GM23338 (cell line): ENCODE measurements at regions not wholly inside any gene's neighbourhood (a gene's known extent, or its start where the extent isn't known, plus 50 kb on each side); places are given as distances from the start of the nearest gene placed in this dataset.
A peak's percentile ranks its signal among the peaks of the same experiment; 100 is the strongest.

Experiments
- ATAC-seq: fragments of 200-7000 bp; cut with Tn5 transposase; 3 replicates; pipeline ENCODE4 v1.9.1; 2020
- DNase-seq: peaks from one replicate; pipeline ENCODE4 v3.0.0-alpha.2; 2015; ENCODE audit warnings: low spot score
- H2AFZ ChIP-seq: fragments of 200-600 bp; sonication (generic); 2 replicates; pipeline ENCODE4 v1.8.0; 2016; ENCODE audit warnings: antibody characterized with exemption, mild to moderate bottlenecking, moderate library complexity
- H3F3A ChIP-seq: fragments of 200-600 bp; sonication (generic); replicated peaks from 2 replicates; pipeline ENCODE4 v1.8.0; 2017; ENCODE audit warnings: antibody characterized with exemption, mixed run types, low read depth
- H3K27ac ChIP-seq: fragments of 200-600 bp; sonication (generic); 2 replicates; pipeline ENCODE4 v1.6.1; 2016; ENCODE audit warnings: low read depth
- H3K27me3 ChIP-seq: fragments of 200-600 bp; sonication (generic); 2 replicates; pipeline ENCODE4 v1.8.0; 2016; ENCODE audit warnings: mild to moderate bottlenecking, mixed run types, moderate library complexity; ENCODE audit not compliant: insufficient read depth
- H3K36me3 ChIP-seq: fragments of 200-600 bp; sonication (generic); 2 replicates; pipeline ENCODE4 v1.8.0; 2016; ENCODE audit warnings: mild to moderate bottlenecking; ENCODE audit not compliant: insufficient read depth
- H3K4me1 ChIP-seq: fragments of 200-600 bp; sonication (generic); 2 replicates; pipeline ENCODE4 v1.8.0; 2016; ENCODE audit warnings: mild to moderate bottlenecking, moderate library complexity; ENCODE audit not compliant: insufficient read depth
- H3K4me2 ChIP-seq: fragments of 200-600 bp; sonication (generic); 2 replicates; pipeline ENCODE4 v1.7.1; 2017; ENCODE audit warnings: mixed run types
- H3K4me3 ChIP-seq: fragments of 200-600 bp; sonication (generic); 2 replicates; pipeline ENCODE4 v1.6.1; 2016; ENCODE audit warnings: mixed run types
- H3K79me2 ChIP-seq: fragments of 200-600 bp; sonication (generic); replicated peaks from 2 replicates; pipeline ENCODE4 v1.8.0; 2017; ENCODE audit warnings: mild to moderate bottlenecking; ENCODE audit not compliant: insufficient read depth
- H3K9me2 ChIP-seq: fragments of 200-600 bp; sonication (generic); 2 replicates; pipeline ENCODE4 v1.8.0; 2017; ENCODE audit not compliant: insufficient read depth
- H4K20me1 ChIP-seq: fragments of 200-600 bp; sonication (generic); replicated peaks from 2 replicates; pipeline ENCODE4 v1.8.0; 2017; ENCODE audit warnings: mild to moderate bottlenecking; ENCODE audit not compliant: insufficient read depth
- H3K27ac Mint-ChIP-seq: 2 replicates; pipeline ENCODE4 v1.8.0; 2020; ENCODE audit warnings: inconsistent platforms, mild to moderate bottlenecking, moderate library complexity, mixed read lengths
- H3K27me3 Mint-ChIP-seq: 3 replicates; pipeline ENCODE4 v1.8.0; 2022; ENCODE audit warnings: low read depth, mild to moderate bottlenecking, moderate library complexity, mixed read lengths, inconsistent platforms; ENCODE audit not compliant: insufficient read depth, poor library complexity
- H3K36me3 Mint-ChIP-seq: 3 replicates; pipeline ENCODE4 v1.8.0; 2021; ENCODE audit warnings: low read depth, mild to moderate bottlenecking, inconsistent platforms, moderate library complexity, mixed read lengths
- H3K4me1 Mint-ChIP-seq: 3 replicates; pipeline ENCODE4 v1.8.0; 2020; ENCODE audit warnings: mild to moderate bottlenecking, inconsistent platforms, mixed read lengths
- H3K4me3 Mint-ChIP-seq: 3 replicates; pipeline ENCODE4 v1.8.0; 2021; ENCODE audit warnings: moderate library complexity, mild to moderate bottlenecking, inconsistent platforms, mixed read lengths
- H3K9me3 Mint-ChIP-seq: 3 replicates; pipeline ENCODE4 v1.8.0; 2020; ENCODE audit warnings: moderate library complexity, mild to moderate bottlenecking, inconsistent platforms, mixed read lengths
- CREB1 ChIP-seq: fragments of 250-450 bp; sonication (Bioruptor Pico); IDR thresholded peaks from 2 replicates; pipeline ENCODE4 v1.5.0; 2020; ENCODE audit warnings: low read depth, mild to moderate bottlenecking, moderate library complexity
- EZH2 ChIP-seq: fragments of 200-600 bp; sonication (generic); IDR thresholded peaks from one replicate; pipeline ENCODE4 v1.8.0; 2017; ENCODE audit warnings: antibody characterized with exemption, mild to moderate bottlenecking, low read depth; ENCODE audit not compliant: unreplicated experiment
- EZH2phosphoT487 ChIP-seq: fragments of 200-600 bp; sonication (generic); IDR thresholded peaks from one replicate; pipeline ENCODE4 v1.8.1; 2018; ENCODE audit warnings: antibody characterized with exemption; ENCODE audit not compliant: unreplicated experiment
- JUNB ChIP-seq: IDR thresholded peaks from one replicate; pipeline ENCODE4 v1.6.1; 2016; ENCODE audit warnings: antibody characterized with exemption; ENCODE audit not compliant: unreplicated experiment
- NANOG ChIP-seq: IDR thresholded peaks from 2 replicates; pipeline ENCODE4 v1.6.1; 2016; ENCODE audit warnings: antibody characterized with exemption, borderline replicate concordance
- POLR2AphosphoS5 ChIP-seq: IDR thresholded peaks from 2 replicates; pipeline ENCODE4 v1.6.1; 2016; ENCODE audit warnings: antibody characterized with exemption, low read depth
- STAT1 ChIP-seq: IDR thresholded peaks from one replicate; pipeline ENCODE4 v1.6.1; 2016; ENCODE audit warnings: antibody characterized with exemption; ENCODE audit not compliant: unreplicated experiment
- ZNF114 ChIP-seq: fragments of 250-450 bp; sonication (Bioruptor Pico); IDR thresholded peaks from 2 replicates; pipeline ENCODE4 v1.5.0; 2020; ENCODE audit warnings: mild to moderate bottlenecking, moderate library complexity
- ZNF331 ChIP-seq: fragments of 250-450 bp; sonication (Bioruptor Pico); IDR thresholded peaks from 2 replicates; pipeline ENCODE4 v1.5.0; 2020; ENCODE audit warnings: low read depth, mild to moderate bottlenecking, moderate library complexity
- TF ChIP-seq, protein P1 (sequence below), 2 experiments: fragments of 200-600 bp in 1 of 2; sonication (generic) in 1 of 2; conservative IDR thresholded peaks; 2 replicates each; pipeline versions ENCODE4 v1.5.1 to v1.6.1; 2016 to 2017; ENCODE audit warnings: antibody characterized with exemption in 2 of 2, low read depth in 2 of 2, mild to moderate bottlenecking in 2 of 2, moderate library complexity in 1 of 2
- TF ChIP-seq, protein P2 (sequence below): IDR thresholded peaks from 2 replicates; pipeline ENCODE4 v1.6.1; 2016; ENCODE audit warnings: antibody characterized with exemption
- TF ChIP-seq, protein P3 (sequence below): IDR thresholded peaks from one replicate; pipeline ENCODE4 v1.6.1; 2018; ENCODE audit warnings: antibody characterized with exemption; ENCODE audit not compliant: unreplicated experiment

DNA sequence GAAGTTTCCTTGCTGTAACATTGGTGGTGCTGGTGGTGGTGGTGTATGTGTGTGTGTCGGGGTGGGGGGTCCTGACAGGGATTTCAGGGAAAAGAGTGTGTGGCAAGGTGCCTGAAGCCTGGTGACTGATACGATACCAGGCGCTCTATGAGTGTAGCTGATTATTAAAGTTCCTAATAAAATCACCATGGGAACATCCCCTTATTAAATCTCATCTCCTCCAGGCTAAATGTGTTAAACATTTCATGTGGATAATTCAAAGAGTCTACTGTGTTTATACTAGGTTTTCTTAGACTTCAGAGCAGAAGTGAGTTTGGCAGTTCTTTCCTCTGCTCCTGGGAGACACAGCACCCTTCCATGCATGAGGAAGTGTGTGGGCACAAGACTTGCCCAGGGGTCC lies 82.0 kb downstream of the THNSL2 start:
- no peaks in the 10 kb centered on the region for H3K4me1 ChIP-seq
- DNase-seq: no peak
- H3K27me3 Mint-ChIP-seq: peaks cover 5% of the 10 kb centered on the region
- no peaks in the 10 kb centered on the region for H3K36me3 Mint-ChIP-seq
- H3K27ac ChIP-seq: no peak overlapping the region
- H3K79me2 ChIP-seq: no peaks in the 10 kb centered on the region
- no peak overlapping the region for H3K4me2 ChIP-seq
- H2AFZ ChIP-seq: no peak overlapping the region
- no peak for ATAC-seq
- H3K9me2 ChIP-seq: peaks cover 8% of the 10 kb centered on the region; the same call in 1 of the 2 replicates
- H3K9me3 Mint-ChIP-seq: 0 out of 3 replicates have a peak, but pooled peaks cover 5% of the 10 kb centered on the region
- TF ChIP-seq EZH2 (no peak), ZNF114 (CRISPR knock-in tag) (no peak), POLR2AphosphoS5 (no peak), STAT1 (no peak), EZH2phosphoT487 (no peak)
- TF ChIP-seq, protein P1, sequence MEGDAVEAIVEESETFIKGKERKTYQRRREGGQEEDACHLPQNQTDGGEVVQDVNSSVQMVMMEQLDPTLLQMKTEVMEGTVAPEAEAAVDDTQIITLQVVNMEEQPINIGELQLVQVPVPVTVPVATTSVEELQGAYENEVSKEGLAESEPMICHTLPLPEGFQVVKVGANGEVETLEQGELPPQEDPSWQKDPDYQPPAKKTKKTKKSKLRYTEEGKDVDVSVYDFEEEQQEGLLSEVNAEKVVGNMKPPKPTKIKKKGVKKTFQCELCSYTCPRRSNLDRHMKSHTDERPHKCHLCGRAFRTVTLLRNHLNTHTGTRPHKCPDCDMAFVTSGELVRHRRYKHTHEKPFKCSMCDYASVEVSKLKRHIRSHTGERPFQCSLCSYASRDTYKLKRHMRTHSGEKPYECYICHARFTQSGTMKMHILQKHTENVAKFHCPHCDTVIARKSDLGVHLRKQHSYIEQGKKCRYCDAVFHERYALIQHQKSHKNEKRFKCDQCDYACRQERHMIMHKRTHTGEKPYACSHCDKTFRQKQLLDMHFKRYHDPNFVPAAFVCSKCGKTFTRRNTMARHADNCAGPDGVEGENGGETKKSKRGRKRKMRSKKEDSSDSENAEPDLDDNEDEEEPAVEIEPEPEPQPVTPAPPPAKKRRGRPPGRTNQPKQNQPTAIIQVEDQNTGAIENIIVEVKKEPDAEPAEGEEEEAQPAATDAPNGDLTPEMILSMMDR (conservative IDR thresholded peaks at IDR 0.05; ENCODE audit: low read depth in 2 of 2): no peak
- no peak overlapping the region for H3K4me3 Mint-ChIP-seq
- H3K27ac Mint-ChIP-seq: peak overlapping the region; percentile 32; the same call in 1 of the 2 replicates
- H4K20me1 ChIP-seq: no peaks in the 10 kb centered on the region
- H3K36me3 ChIP-seq: no peaks in the 10 kb centered on the region
- no peak overlapping the region for H3K4me3 ChIP-seq
- H3F3A ChIP-seq: no peaks in the 10 kb centered on the region
- H3K27me3 ChIP-seq: no peaks in the 10 kb centered on the region
- H3K4me1 Mint-ChIP-seq: no peaks in the 10 kb centered on the region

DNA sequence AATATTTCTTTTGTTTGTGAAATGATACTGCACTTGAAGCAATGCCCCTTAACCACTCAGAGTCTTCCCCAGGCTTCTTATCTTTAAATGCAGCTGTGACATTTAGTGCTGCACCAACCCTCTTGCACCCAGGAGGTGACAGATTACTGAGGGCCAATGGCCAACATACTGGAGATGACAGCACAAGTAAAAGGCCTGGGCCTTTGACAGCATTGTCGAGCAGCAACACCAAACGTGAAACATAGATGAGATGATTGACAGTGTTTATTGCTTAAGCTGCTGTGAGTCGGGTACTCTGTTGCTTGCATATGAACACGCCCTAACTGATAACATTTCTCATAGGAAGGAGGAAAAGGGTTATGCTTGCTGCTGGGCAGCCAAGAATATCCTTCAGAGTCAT lies 80.3 kb downstream of the THNSL2 start:
- Histone ChIP-seq H3K27ac (no peak overlapping the region), H3K36me3 (no peaks in the 10 kb centered on the region), H3K27me3 (no peaks in the 10 kb centered on the region), H4K20me1 (no peaks in the 10 kb centered on the region), H3K4me1 (no peaks in the 10 kb centered on the region), H3K79me2 (no peaks in the 10 kb centered on the region), H3K9me2 (no peaks in the 10 kb centered on the region), H3K4me3 (no peak overlapping the region), H2AFZ (no peak overlapping the region), H3K4me2 (no peak overlapping the region), H3F3A (no peaks in the 10 kb centered on the region)
- ATAC-seq (no peak), DNase-seq (no peak)
- peaks cover 5% of the 10 kb centered on the region for H3K27me3 Mint-ChIP-seq
- no peak overlapping the region for H3K4me3 Mint-ChIP-seq
- peaks cover 12% of the 10 kb centered on the region; the same call in 2 of the 3 replicates for H3K9me3 Mint-ChIP-seq
- H3K4me1 Mint-ChIP-seq: no peaks in the 10 kb centered on the region
- H3K36me3 Mint-ChIP-seq: no peaks in the 10 kb centered on the region
- no peak overlapping the region for H3K27ac Mint-ChIP-seq
- TF ChIP-seq EZH2: no peak
- TF ChIP-seq, protein P2, sequence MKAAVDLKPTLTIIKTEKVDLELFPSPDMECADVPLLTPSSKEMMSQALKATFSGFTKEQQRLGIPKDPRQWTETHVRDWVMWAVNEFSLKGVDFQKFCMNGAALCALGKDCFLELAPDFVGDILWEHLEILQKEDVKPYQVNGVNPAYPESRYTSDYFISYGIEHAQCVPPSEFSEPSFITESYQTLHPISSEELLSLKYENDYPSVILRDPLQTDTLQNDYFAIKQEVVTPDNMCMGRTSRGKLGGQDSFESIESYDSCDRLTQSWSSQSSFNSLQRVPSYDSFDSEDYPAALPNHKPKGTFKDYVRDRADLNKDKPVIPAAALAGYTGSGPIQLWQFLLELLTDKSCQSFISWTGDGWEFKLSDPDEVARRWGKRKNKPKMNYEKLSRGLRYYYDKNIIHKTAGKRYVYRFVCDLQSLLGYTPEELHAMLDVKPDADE: no peak
- no peak for TF ChIP-seq POLR2AphosphoS5
- no peak for TF ChIP-seq EZH2phosphoT487
- no peak for TF ChIP-seq ZNF331 (CRISPR knock-in tag)
- no peak for TF ChIP-seq NANOG
- TF ChIP-seq JUNB: no peak
- no peak for TF ChIP-seq ZNF114 (CRISPR knock-in tag)
- TF ChIP-seq, protein P1 (conservative IDR thresholded peaks at IDR 0.05; ENCODE audit: low read depth in 2 of 2): no peak
- TF ChIP-seq, protein P3, sequence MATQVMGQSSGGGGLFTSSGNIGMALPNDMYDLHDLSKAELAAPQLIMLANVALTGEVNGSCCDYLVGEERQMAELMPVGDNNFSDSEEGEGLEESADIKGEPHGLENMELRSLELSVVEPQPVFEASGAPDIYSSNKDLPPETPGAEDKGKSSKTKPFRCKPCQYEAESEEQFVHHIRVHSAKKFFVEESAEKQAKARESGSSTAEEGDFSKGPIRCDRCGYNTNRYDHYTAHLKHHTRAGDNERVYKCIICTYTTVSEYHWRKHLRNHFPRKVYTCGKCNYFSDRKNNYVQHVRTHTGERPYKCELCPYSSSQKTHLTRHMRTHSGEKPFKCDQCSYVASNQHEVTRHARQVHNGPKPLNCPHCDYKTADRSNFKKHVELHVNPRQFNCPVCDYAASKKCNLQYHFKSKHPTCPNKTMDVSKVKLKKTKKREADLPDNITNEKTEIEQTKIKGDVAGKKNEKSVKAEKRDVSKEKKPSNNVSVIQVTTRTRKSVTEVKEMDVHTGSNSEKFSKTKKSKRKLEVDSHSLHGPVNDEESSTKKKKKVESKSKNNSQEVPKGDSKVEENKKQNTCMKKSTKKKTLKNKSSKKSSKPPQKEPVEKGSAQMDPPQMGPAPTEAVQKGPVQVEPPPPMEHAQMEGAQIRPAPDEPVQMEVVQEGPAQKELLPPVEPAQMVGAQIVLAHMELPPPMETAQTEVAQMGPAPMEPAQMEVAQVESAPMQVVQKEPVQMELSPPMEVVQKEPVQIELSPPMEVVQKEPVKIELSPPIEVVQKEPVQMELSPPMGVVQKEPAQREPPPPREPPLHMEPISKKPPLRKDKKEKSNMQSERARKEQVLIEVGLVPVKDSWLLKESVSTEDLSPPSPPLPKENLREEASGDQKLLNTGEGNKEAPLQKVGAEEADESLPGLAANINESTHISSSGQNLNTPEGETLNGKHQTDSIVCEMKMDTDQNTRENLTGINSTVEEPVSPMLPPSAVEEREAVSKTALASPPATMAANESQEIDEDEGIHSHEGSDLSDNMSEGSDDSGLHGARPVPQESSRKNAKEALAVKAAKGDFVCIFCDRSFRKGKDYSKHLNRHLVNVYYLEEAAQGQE: no peak
- no peak for TF ChIP-seq STAT1
- no peak for TF ChIP-seq CREB1 (CRISPR knock-in tag)
